ENCODE measurements at regions not wholly inside any gene's neighbourhood (a gene's known extent, or its start where the extent isn't known, plus 50 kb on each side); places are given as distances from the start of the nearest gene placed in this dataset.
"Not testable (repeated sequence)": the region's sequence is repeated elsewhere in the genome, so short reads cannot be mapped to it uniquely, and the experiment has no call there.

DNA sequence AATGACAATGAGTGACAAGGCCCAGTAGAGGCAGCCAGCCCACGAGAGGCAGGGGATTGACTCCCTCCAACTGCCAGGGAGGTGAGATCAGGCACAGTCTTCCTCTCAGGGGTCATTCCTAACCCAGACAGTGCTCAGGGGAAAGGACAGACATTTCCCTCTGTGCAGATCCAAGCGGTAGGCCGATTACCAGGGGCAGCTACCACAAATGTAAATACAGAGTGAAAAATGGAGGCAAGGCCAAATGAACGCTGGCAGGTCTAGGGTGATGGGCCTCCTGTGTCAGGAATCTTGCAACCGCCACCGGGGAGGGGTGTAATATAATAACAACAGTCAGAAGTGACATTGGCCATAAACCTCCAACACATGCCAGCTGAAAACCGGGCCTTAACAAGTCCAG lies 881.4 kb downstream of the UQCRFS1 start:
- no peak for DNase-seq

- DNase-seq: no peak
Observed at GRCh38 chr19:28330831-28331230, 882.1 kb downstream of the UQCRFS1 start.

DNA sequence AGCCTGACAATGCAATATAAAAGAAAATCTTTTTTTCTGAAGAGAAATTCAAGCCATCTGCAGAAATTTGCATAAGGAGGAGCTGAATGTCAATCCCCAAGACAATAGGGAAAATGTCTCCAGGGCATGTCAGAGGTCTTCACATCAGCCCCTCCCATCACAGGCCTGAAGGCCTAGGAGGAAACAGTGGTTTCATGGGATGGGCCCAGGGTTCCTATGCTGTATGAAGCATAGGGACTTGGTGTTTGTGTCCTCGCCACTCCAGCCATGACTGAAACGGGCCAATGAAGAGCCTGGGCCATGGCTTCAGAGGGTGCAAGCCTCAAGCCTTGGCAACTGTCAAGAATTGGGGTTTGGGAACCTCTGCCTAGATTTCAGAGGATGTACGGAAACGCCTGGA lies 883.5 kb downstream of the UQCRFS1 start:
- DNase-seq: no peak

- no peak for DNase-seq
Observed at GRCh38 chr19:28327905-28328304, 885.0 kb downstream of the UQCRFS1 start.

- DNase-seq: no peak
Observed at GRCh38 chr19:28326746-28327145, 886.2 kb downstream of the UQCRFS1 start.

DNA sequence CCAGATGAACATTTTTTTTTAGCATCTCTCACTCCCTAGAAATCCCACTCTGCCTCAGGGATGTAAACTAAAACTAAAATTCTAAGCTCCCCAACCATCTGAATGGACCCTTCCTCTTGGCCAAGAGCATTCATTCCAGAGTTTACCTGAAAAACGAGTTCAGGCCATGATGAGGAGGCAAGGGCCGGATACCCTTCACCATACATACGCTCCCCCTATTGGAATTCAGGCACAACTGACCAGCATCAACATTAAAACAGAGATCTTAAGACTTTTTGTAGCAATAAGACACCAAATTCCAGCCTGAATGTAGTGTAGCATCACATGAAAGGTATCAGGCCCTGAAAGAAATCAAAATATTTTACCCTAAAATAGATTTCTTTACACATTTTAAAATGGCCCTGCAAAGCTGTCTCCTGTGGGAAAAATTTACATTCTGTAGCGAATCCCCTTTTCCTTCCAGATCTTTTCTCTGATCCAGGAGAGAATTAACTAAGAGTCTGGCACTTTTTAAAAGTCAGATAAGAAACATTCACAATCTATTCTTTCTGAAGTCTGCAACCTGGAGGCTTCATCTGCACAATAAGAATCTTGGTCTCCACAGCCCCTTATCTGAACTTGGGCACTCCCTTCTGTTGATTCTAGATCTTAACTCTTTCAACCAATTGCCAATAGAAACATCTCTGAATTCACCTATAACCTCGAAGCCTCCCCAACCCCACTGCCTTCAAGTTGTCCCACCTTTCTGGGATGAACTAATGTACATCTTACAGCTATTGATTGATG lies 888.5 kb downstream of the UQCRFS1 start:
- DNase-seq: no peak

DNA sequence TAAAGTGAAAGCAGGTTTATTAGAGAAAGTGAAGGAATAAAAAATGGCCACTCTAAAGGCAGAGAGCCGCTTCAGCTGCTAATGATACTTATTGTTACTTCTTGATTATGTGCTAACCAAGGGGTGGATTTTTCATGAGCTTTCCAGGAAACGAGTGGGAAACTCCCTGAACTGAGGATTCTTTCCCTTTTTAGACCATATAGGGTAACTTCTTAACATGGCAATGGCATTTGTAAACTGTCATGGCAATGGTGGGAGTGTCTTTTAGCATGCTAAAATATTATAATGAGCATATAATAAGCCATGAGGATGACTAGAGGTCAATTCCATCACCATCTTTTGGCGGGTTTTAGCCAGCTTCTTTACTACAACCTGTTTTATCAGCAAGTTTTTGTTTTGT lies 890.0 kb downstream of the UQCRFS1 start:
- DNase-seq: no peak

- DNase-seq: no peak
Observed at GRCh38 chr19:28322491-28322890, 890.5 kb downstream of the UQCRFS1 start.

DNA sequence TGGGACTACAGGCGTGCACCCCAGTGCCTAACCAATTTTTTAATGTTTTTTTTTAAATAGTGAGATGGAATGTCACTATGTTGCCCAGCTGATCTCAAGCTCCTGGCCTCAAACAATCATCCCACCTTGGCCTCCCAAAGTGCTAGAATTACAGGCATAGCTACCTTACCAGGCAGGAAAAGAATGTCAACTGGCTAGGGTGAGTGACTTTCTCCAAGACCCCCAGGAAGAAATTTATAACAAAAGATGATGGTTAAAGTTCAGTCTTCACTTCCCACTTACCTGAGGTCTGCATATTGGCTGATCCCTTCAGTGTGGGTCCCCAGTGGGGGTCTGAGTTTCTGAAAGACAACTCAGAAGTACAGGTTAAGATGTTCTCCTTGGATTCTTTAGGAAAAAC lies 893.0 kb downstream of the UQCRFS1 start:
- DNase-seq: no peak

DNA sequence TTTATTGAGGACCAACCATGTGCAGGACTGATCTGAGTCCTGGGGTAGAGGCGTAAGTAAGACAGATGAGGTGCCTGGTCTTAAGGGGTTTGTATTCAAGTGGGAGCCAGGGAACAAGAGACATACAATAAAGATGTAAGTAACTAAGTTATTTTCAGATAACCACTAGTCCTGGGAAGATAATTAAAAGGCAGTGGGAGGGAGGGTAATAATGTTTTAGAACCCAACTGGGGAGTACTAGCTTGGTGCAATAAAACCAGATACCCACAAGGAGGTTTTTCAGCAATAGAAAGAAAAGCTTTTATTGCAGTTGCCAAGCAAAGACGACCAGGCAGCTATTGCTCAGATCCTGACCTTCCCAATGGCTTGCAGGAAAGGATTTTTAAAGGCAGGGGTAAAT lies 893.7 kb downstream of the UQCRFS1 start:
- no peak for DNase-seq

DNA sequence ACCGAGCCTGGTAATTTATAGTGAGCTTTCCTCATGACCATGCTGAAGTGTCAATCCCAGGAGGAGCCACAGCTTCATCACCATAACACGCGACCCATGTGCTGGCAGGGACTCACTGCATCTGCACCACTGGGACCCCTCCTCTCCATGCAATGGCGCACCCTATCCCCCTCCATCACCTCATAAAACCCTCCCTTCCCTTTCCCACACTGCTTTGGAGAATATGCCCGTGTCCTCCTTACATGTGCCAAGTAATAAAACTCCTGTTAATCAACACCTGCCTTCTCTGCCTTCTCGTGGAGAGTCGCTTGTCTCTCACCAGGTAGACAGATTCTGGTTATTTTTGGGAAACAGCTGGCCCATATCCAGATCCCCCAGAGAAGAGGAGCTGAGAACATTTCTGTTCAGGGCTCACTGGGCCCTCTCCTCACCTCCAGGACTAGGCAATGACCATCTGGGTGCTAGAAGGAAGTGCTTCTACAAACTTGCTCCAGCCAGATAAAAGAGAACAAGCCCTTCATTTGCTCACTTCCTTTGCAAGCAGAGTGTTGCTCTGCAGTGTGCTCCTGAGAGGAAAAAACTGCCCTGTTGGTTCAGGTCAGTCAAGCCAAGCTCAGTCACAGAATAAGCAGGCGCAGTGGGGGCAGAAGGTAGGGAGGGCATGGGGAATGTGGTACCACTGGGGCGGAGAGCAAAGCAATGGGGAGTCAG lies 894.3 kb downstream of the UQCRFS1 start:
- no peak for DNase-seq

DNA sequence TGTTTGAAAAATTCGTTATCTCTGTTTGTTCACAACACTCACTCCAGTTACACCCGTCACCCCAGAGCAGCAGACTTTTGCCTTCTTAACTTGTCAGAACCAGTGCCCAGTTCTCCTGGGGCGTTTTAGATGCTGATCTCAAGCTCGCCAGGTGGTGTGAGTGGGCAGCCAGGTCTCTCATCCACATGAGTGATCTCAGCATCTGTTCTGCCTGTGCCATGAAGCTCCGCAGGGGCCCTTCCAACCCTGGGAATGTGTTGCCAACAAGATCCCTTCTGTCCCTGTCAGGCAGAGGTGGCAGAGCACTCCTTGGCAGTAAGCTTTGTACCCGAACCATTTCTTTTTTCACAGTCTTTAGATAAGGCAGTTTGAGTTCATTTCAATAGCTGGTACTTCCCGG lies 896.5 kb downstream of the UQCRFS1 start:
- DNase-seq: no peak

- DNase-seq: no peak
Observed at GRCh38 chr19:28314756-28315155, 898.2 kb downstream of the UQCRFS1 start.

DNA sequence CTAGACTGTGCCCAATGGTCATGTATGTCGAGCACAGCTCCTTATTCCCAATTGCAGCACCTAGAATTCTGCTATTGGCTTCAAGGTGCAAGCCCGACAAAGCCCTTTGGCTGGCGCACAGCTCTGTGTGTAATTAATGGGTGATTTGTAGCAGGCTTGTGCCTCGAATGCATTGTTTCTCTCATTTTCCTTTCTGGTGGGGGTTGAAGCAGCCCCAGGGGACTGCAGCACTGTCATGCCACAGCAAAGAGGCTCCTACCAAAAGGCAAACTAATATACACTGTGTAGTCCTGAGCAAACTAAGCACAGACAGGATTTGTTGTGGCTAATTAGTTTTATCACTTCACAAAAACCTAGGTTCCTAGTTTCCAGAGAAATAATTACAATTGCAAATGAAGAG lies 898.7 kb downstream of the UQCRFS1 start:
- no peak for DNase-seq

GRCh38 chr19:28313633-28314032 lies 899.3 kb downstream of the UQCRFS1 start:
- DNase-seq: no peak

GRCh38 chr19:28312269-28312668 lies 900.7 kb downstream of the UQCRFS1 start:
- no peak for DNase-seq

GRCh38 chr19:28310829-28311228 lies 902.1 kb downstream of the UQCRFS1 start:
- DNase-seq: not testable (repeated sequence)

DNA sequence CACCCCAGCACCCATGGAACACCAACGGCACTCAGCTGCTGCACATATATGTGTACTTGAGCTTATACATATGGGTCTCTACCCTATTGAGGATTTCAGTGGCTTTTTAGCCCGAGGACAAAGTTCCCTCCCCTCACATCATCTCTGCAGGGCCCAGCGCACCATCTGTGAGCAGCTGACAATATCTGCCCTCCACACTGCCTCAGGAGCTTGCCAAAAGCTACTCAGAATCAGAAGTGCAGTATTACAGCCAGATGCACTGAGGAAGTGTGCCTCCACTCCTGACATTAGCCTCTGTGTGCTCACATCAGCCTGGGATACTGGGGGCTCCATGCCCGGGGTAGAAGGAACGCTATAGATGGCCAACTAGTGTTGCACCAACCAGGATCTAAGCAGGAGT lies 903.9 kb downstream of the UQCRFS1 start:
- no peak for DNase-seq

GRCh38 chr19:28307963-28308362 lies 905.0 kb downstream of the UQCRFS1 start:
- DNase-seq: no peak

DNA sequence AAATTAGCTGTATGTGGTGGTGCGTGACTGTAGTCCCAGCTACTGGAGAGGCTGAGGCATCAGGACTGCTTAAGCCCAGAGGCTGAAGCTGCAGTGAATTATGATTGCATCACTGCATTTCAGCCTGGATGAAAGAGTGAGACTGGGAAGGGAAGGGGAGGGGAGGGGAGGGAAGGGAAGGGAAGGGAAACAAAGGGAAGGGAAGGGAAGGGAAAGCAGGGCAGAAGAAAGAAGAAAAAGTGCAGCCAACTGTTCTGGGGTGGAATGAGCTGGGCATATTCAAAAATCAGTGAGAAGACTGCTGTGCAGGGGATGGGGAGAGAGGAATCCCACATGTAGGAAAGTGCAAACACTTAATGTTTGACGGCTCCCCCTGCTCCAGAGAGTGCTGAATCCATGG lies 905.5 kb downstream of the UQCRFS1 start:
- no peak for DNase-seq

DNA sequence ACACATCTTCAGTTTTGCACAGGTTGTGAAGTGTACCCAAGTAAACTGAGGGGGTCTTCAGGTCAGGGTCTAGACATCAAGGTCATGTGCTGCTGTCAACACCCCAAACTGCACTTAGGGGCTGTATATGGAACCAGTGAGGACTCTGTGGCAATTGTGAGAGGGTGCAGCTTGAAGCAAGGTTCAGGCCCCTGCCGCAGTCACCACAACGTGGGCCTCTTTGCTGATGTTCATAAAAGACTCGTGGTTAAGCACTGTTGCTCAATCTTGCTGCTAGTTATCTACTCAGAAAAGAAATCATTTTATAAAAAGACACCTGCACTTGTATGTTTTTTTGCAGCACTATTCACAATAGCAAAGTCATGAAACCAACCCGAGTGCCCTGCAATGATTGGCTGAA lies 907.4 kb downstream of the UQCRFS1 start:
- no peak for DNase-seq

DNA sequence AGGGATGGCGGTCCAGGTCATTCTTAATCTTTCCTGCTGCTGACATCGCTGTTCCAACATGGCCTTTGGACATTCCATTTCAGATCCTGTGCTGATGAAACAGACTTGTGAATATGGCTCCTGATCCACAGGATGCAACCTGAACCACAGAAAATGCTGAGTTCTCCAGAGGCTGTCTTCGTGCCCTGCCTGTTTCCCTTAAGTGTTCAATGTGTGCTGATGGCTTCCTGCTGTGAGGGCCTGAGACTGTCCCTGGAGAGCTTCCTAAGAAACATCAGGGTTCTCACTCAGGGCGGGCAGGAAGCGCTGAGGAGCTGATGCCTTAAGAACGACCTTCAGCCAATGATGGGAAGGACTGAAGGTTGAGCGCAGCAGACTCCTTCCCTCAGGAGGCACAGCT lies 909.4 kb downstream of the UQCRFS1 start:
- no peak for DNase-seq

DNA sequence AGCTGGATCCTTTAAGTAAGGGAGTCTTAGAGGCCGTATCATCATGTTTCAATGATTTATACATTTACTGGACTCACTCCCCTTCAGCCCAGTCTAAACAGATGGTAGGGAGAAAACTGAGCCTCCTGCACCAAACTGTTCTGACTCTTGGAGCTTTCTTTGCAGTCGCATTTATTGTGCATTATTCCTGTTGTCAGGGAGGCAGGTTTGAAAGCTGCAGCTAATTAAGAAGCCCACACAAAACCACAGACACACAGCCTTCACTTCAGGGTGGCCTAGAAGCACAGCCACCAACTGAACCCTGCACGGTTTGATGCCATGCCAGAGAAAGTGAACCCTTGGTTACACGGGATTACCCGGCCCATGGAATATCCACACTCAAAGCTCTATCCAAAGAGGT lies 911.0 kb downstream of the UQCRFS1 start:
- DNase-seq: no peak

- no peak for DNase-seq
Observed at GRCh38 chr19:28301463-28301862, 911.5 kb downstream of the UQCRFS1 start.

- no peak for DNase-seq
Observed at GRCh38 chr19:28299649-28300048, 913.3 kb downstream of the UQCRFS1 start.
